IMR-90 (cell line): ENCODE measurements at regions not wholly inside any gene's neighbourhood (a gene's known extent, or its start where the extent isn't known, plus 50 kb on each side); places are given as distances from the start of the nearest gene placed in this dataset.
A peak's percentile ranks its signal among the peaks of the same experiment; 100 is the strongest.

ENCODE experiments used
- ATAC-seq: fragments of 200-7000 bp; cut with Tn5 transposase; 2 replicates; pipeline ENCODE4 v1.9.1; 2020; ENCODE audit warnings: low read depth, mild to moderate bottlenecking, moderate library complexity
- BruUV-seq: library from RNA; stranded (reverse); fragments of 400-500 nt; replicated peaks from 2 replicates; lab custom pipeline; 2021; lab: Mats Ljungman, UMichigan
- CTCF ChIA-PET: fragments of 300-600 bp; formaldehyde crosslinking; extraction: SDS; loops from one replicate; lab custom pipeline; 2021; ENCODE audit warnings: antibody characterized with exemption; lab: Yijun Ruan, JAX
- POLR2A ChIA-PET: fragments of 300-600 bp; sonication (Branson Sonifier 250); formaldehyde crosslinking; loops from one replicate; lab custom pipeline; 2022; ENCODE audit warnings: antibody characterized with exemption; ENCODE audit not compliant: unreplicated experiment; lab: Charles Lee
- DNase-seq: peaks from one replicate; pipeline ENCODE4 v3.0.0; 2013
- H2AFZ ChIP-seq: replicated peaks from 2 replicates; pipeline ENCODE3; 2013; ENCODE audit warnings: low read length, mild to moderate bottlenecking; ENCODE audit not compliant: poor library complexity
- H2AK5ac ChIP-seq: 2 replicates; pipeline ENCODE4 v1.6.1; 2013; ENCODE audit warnings: low read depth, low read length, inconsistent platforms
- H2AK9ac ChIP-seq: replicated peaks from 2 replicates; pipeline ENCODE3; 2013; ENCODE audit warnings: mild to moderate bottlenecking, low read depth, low read length, moderate library complexity; ENCODE audit not compliant: poor library complexity
- H2BK120ac ChIP-seq: 2 replicates; pipeline ENCODE4 v1.6.1; 2013; ENCODE audit warnings: low read depth, low read length, inconsistent platforms
- H2BK15ac ChIP-seq: 3 replicates; pipeline ENCODE4 v1.6.1; 2013; ENCODE audit warnings: low read depth, low read length, inconsistent platforms
- H2BK20ac ChIP-seq: 2 replicates; pipeline ENCODE4 v1.6.1; 2013; ENCODE audit warnings: low read depth, mild to moderate bottlenecking, inconsistent platforms, low read length, moderate library complexity
- H2BK5ac ChIP-seq: 2 replicates; pipeline ENCODE4 v1.6.1; 2013; ENCODE audit warnings: mild to moderate bottlenecking, low read depth, low read length, inconsistent platforms; ENCODE audit not compliant: poor library complexity, severe bottlenecking
- H3K14ac ChIP-seq: replicated peaks from 2 replicates; pipeline ENCODE4 v1.6.1; 2013; ENCODE audit warnings: low read depth, low read length, inconsistent platforms
- H3K18ac ChIP-seq: 2 replicates; pipeline ENCODE4 v1.6.1; 2013; ENCODE audit warnings: low read depth, low read length, control low read depth
- H3K23ac ChIP-seq: 2 replicates; pipeline ENCODE4 v1.6.1; 2013; ENCODE audit warnings: low read depth, low read length, inconsistent platforms
- H3K27ac ChIP-seq: 2 replicates; pipeline ENCODE4 v1.5.1; 2013; ENCODE audit warnings: mild to moderate bottlenecking, control low read depth, low read length; ENCODE audit not compliant: insufficient read depth
- H3K27me3 ChIP-seq: 2 replicates; pipeline ENCODE4 v1.6.1; 2013; ENCODE audit warnings: low read length; ENCODE audit not compliant: control insufficient read depth, insufficient read depth
- H3K36me3 ChIP-seq: 2 replicates; pipeline ENCODE4 v1.6.1; 2013; ENCODE audit warnings: low read length, mixed read lengths; ENCODE audit not compliant: control insufficient read depth, insufficient read depth
- H3K4ac ChIP-seq: 2 replicates; pipeline ENCODE4 v1.6.1; 2013; ENCODE audit warnings: low read depth, low read length, inconsistent platforms
- H3K4me1 ChIP-seq: 2 replicates; pipeline ENCODE4 v1.6.1; 2013; ENCODE audit warnings: low read length, mixed read lengths; ENCODE audit not compliant: control insufficient read depth, insufficient read depth
- H3K4me2 ChIP-seq: 2 replicates; pipeline ENCODE4 v1.6.1; 2013; ENCODE audit warnings: low read depth, mild to moderate bottlenecking, control low read depth, low read length, moderate library complexity
- H3K4me3 ChIP-seq: 2 replicates; pipeline ENCODE4 v1.5.1; 2013; ENCODE audit warnings: low read depth, mild to moderate bottlenecking, control low read depth, low read length, moderate library complexity; ENCODE audit not compliant: insufficient read depth
- H3K56ac ChIP-seq: 2 replicates; pipeline ENCODE4 v1.6.1; 2013; ENCODE audit warnings: low read length, inconsistent platforms; ENCODE audit not compliant: insufficient read depth; ENCODE audit errors: extremely low read depth
- H3K79me1 ChIP-seq, 2 experiments: 2 replicates each; pipeline ENCODE4 v1.6.1; 2013; ENCODE audit warnings: low read length in 2 of 2, inconsistent platforms in 1 of 2, low read depth in 1 of 2
- H3K9ac ChIP-seq: 2 replicates; pipeline ENCODE4 v1.6.1; 2013; ENCODE audit warnings: low read depth, low read length, control low read depth
- H3K9me1 ChIP-seq: 2 replicates; pipeline ENCODE4 v1.6.1; 2013; ENCODE audit warnings: low read length, inconsistent platforms; ENCODE audit not compliant: insufficient read depth
- H3K9me3 ChIP-seq: 2 replicates; pipeline ENCODE4 v1.6.1; 2013; ENCODE audit warnings: low read length; ENCODE audit not compliant: control insufficient read depth, insufficient read depth
- H4K20me1 ChIP-seq: 2 replicates; pipeline ENCODE4 v1.6.1; 2013; ENCODE audit warnings: low read length, inconsistent platforms; ENCODE audit not compliant: insufficient read depth
- H4K5ac ChIP-seq: 2 replicates; pipeline ENCODE4 v1.6.1; 2013; ENCODE audit warnings: mild to moderate bottlenecking, low read depth, low read length, control low read depth
- H4K8ac ChIP-seq, 2 experiments: 2 replicates each; pipeline ENCODE4 v1.6.1; 2013; ENCODE audit warnings: low read depth in 2 of 2, low read length in 2 of 2, control low read depth in 1 of 2, inconsistent platforms in 1 of 2
- H4K91ac ChIP-seq: 2 replicates; pipeline ENCODE4 v1.6.1; 2013; ENCODE audit warnings: low read depth, low read length, inconsistent platforms; ENCODE audit not compliant: insufficient read depth
- BHLHE40 ChIP-seq: fragments of 150-350 bp; IDR thresholded peaks from 2 replicates; pipeline ENCODE4 v1.6.1; 2016; ENCODE audit warnings: mild to moderate bottlenecking, low read depth, low read length
- CEBPB ChIP-seq: IDR thresholded peaks from 2 replicates; pipeline ENCODE4 v1.6.1; 2012; ENCODE audit warnings: low read depth, low read length, improper control_type of control experiment
- CHD1 ChIP-seq: IDR thresholded peaks from 2 replicates; pipeline ENCODE4 v1.6.1; 2012; ENCODE audit warnings: low read depth, low read length, improper control_type of control experiment
- CTCF ChIP-seq: conservative IDR thresholded peaks from 2 replicates; pipeline ENCODE4 v1.5.1; 2012; ENCODE audit warnings: mild to moderate bottlenecking, low read depth, low read length, improper control_type of control experiment
- ELK1 ChIP-seq: fragments of 150-350 bp; IDR thresholded peaks from 2 replicates; pipeline ENCODE4 v1.6.1; 2016; ENCODE audit warnings: low read depth, mild to moderate bottlenecking, low read length, moderate library complexity, borderline replicate concordance
- MAZ ChIP-seq: IDR thresholded peaks from 2 replicates; pipeline ENCODE4 v1.6.1; 2012; ENCODE audit warnings: low read depth, mild to moderate bottlenecking, low read length, improper control_type of control experiment, moderate library complexity, borderline replicate concordance
- RCOR1 ChIP-seq: IDR thresholded peaks from 2 replicates; pipeline ENCODE4 v1.6.1; 2012; ENCODE audit warnings: mild to moderate bottlenecking, low read length, improper control_type of control experiment; ENCODE audit not compliant: insufficient replicate concordance
- RFX5 ChIP-seq: IDR thresholded peaks from 2 replicates; pipeline ENCODE4 v1.8.0; 2012; ENCODE audit warnings: low read depth, mild to moderate bottlenecking, low read length, moderate library complexity
- SMC3 ChIP-seq: fragments of 150-350 bp; IDR thresholded peaks from 2 replicates; pipeline ENCODE4 v1.6.1; 2016; ENCODE audit warnings: low read depth, mild to moderate bottlenecking, antibody characterized with exemption, low read length, moderate library complexity
- USF2 ChIP-seq: fragments of 150-350 bp; IDR thresholded peaks from 2 replicates; pipeline ENCODE4 v1.6.1; 2017; ENCODE audit warnings: mild to moderate bottlenecking, antibody characterized with exemption, low read length, low read depth
- WGBS, 2 experiments: methylation state at CpG; one replicate each; pipeline versions ENCODE4 v1.1.5 to v1.1.7; 2013; ENCODE audit warnings: missing lambda C conversion rate in 2 of 2; ENCODE audit not compliant: insufficient read length in 1 of 2; ENCODE audit errors: extremely low coverage in 2 of 2; 5-methylcytosine and 5-hydroxymethylcytosine counted together
- dilution Hi-C: fragments of 300-500 bp; cut with HindIII; formaldehyde crosslinking; loops from one replicate; pipeline ENCODE4 v1.14.3; 2018; ENCODE audit warnings: low sequenced_read_pairs; ENCODE audit not compliant: unreplicated experiment
- in situ Hi-C: fragments of 300-500 bp; cut with MboI; formaldehyde crosslinking; loops from 3 replicates; pipeline ENCODE4 v1.14.3; 2019; ENCODE audit warnings: low sequenced_read_pairs, inconsistent platforms, mixed read lengths
- intact Hi-C: fragments of 100-400 bp; cut with micrococcal nuclease; formaldehyde crosslinking; loops from 2 replicates; pipeline ENCODE4 v1.10.0; 2022

GRCh38 chr1:110283677-110284076 is 55.5 kb upstream of the RBM15 start:
- peak; percentile 28 for DNase-seq
- peaks cover 31% of the 10 kb centered on the region for H3K27me3 ChIP-seq
- H3K4me1 ChIP-seq, result no peaks in the 10 kb centered on the region
- H2BK120ac ChIP-seq, result no peak overlapping the region
- H4K91ac ChIP-seq, result no peak overlapping the region
- no peak overlapping the region for H2AK5ac ChIP-seq
- no peak overlapping the region for H2BK20ac ChIP-seq
- no peak overlapping the region for H3K14ac ChIP-seq
- no peak overlapping the region for H2BK5ac ChIP-seq
- H2AK9ac ChIP-seq, result no peak overlapping the region
- no peaks in the 10 kb centered on the region for H3K9me3 ChIP-seq
- intact Hi-C loops, result no loop called here
- no peak overlapping the region for H3K23ac ChIP-seq
- no CpG with 5 or more reads among the region's 1 CpG for WGBS, 2 experiments
- dilution Hi-C loops, result no loop called here
- ChIA-PET CTCF (no interaction called here), POLR2A (no interaction called here)
- no peak overlapping the region for H2BK15ac ChIP-seq
- no peak overlapping the region for H2AFZ ChIP-seq
- no peak overlapping the region for H4K5ac ChIP-seq
- H3K36me3 ChIP-seq, result no peaks in the 10 kb centered on the region
- no peak overlapping the region for H3K27ac ChIP-seq
- H4K8ac ChIP-seq, result no peak overlapping the region
- in situ Hi-C loops, result no loop called here
- H3K4me3 ChIP-seq, result no peak overlapping the region
- H3K4me2 ChIP-seq, result no peak overlapping the region
- no peak for ATAC-seq
- H3K79me1 ChIP-seq, result no peaks in the 10 kb centered on the region
- BruUV-seq, result no TSS peak
- no peak overlapping the region for H3K4ac ChIP-seq
- H4K20me1 ChIP-seq, result no peaks in the 10 kb centered on the region
- TF ChIP-seq ELK1, result no peak
- TF ChIP-seq RFX5, result no peak
- no peak for TF ChIP-seq CTCF
- no peak for TF ChIP-seq BHLHE40
- no peak for TF ChIP-seq MAZ
- no peak for TF ChIP-seq CHD1
- no peak for TF ChIP-seq USF2
- TF ChIP-seq SMC3, result no peak
- TF ChIP-seq CEBPB, result no peak
- TF ChIP-seq RCOR1, result no peak
- H3K56ac ChIP-seq, result no peak overlapping the region
- no peaks in the 10 kb centered on the region for H3K9me1 ChIP-seq
- no peak overlapping the region for H3K9ac ChIP-seq
- no peak overlapping the region for H3K18ac ChIP-seq
